Erythroblast (primary cell): ENCODE measurements at regions not wholly inside any gene's neighbourhood (a gene's known extent, or its start where the extent isn't known, plus 50 kb on each side); places are given as distances from the start of the nearest gene placed in this dataset.

Experiments used
- GATA1 ChIP-seq: IDR thresholded peaks from 2 replicates; pipeline ENCODE4 v1.6.1; 2011; ENCODE audit warnings: low read depth, mild to moderate bottlenecking, control low read depth, low read length, moderate library complexity
- POLR2A ChIP-seq: IDR thresholded peaks from 2 replicates; pipeline ENCODE4 v1.6.1; 2011; ENCODE audit warnings: mild to moderate bottlenecking, low read length

GRCh38 chr5:144060598-144060997 is 109.9 kb downstream of the YIPF5 start:
- no peak for TF ChIP-seq POLR2A
- TF ChIP-seq GATA1 = no peak
